WERI-Rb-1 (cell line): ENCODE measurements at regions not wholly inside any gene's neighbourhood (a gene's known extent, or its start where the extent isn't known, plus 50 kb on each side); places are given as distances from the start of the nearest gene placed in this dataset.
"Not testable (repeated sequence)": the region's sequence is repeated elsewhere in the genome, so short reads cannot be mapped to it uniquely, and the experiment has no call there.

Experiments
- DNase-seq: peaks from one replicate; pipeline ENCODE4 v3.0.0-alpha.2; 2020
- H3K27ac ChIP-seq: fragments of 250-450 bp; sonication (Bioruptor Pico); 2 replicates; pipeline ENCODE4 v1.5.1; 2020; ENCODE audit warnings: mild to moderate bottlenecking, moderate library complexity
- H3K27me3 ChIP-seq: fragments of 250-450 bp; sonication (Bioruptor Pico); 2 replicates; pipeline ENCODE4 v1.5.1; 2021; ENCODE audit warnings: mild to moderate bottlenecking, low read depth, moderate library complexity; ENCODE audit not compliant: insufficient read depth, severe bottlenecking
- H3K36me3 ChIP-seq: fragments of 250-450 bp; sonication (Bioruptor Pico); 2 replicates; pipeline ENCODE4 v1.5.1; 2020; ENCODE audit warnings: mild to moderate bottlenecking, moderate library complexity
- H3K4me3 ChIP-seq: 2 replicates; pipeline ENCODE4 v1.5.1; 2011; ENCODE audit warnings: low read depth, mild to moderate bottlenecking, control low read depth, low read length
- H3K9me3 ChIP-seq: fragments of 250-450 bp; sonication (Bioruptor Pico); 2 replicates; pipeline ENCODE4 v1.5.1; 2021; ENCODE audit warnings: mild to moderate bottlenecking, moderate library complexity; ENCODE audit not compliant: severe bottlenecking
- TF ChIP-seq, protein P1 (sequence below): IDR thresholded peaks from 2 replicates; pipeline ENCODE4 v1.5.1; 2011; ENCODE audit warnings: low read depth, mild to moderate bottlenecking, control low read depth, inconsistent platforms, low read length

DNA sequence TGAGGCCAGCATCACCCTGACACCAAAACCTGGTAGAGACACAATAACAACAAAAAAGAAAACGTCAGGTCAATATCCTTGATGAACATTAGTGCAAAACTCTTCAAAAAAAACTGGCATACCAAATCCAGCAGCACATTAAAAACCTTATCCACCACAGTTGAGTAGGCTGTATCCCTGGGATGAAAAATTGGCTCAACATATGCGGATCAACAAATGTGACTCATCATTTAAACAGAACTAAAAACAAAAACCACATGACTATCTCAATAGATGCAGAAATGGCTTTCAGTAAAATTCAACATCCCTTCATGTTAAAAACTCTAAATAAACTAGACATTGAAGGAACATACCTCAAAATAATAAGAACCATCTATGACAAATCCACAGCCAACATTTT lies 59.6 kb upstream of the PHIP start:
- H3K4me3 ChIP-seq = no peak overlapping the region
- no peak for DNase-seq
- no peak overlapping the region for H3K27ac ChIP-seq
- no peaks in the 10 kb centered on the region for H3K36me3 ChIP-seq
- H3K27me3 ChIP-seq = no peaks in the 10 kb centered on the region
- peaks cover 4% of the 10 kb centered on the region for H3K9me3 ChIP-seq
- TF ChIP-seq, protein P1, sequence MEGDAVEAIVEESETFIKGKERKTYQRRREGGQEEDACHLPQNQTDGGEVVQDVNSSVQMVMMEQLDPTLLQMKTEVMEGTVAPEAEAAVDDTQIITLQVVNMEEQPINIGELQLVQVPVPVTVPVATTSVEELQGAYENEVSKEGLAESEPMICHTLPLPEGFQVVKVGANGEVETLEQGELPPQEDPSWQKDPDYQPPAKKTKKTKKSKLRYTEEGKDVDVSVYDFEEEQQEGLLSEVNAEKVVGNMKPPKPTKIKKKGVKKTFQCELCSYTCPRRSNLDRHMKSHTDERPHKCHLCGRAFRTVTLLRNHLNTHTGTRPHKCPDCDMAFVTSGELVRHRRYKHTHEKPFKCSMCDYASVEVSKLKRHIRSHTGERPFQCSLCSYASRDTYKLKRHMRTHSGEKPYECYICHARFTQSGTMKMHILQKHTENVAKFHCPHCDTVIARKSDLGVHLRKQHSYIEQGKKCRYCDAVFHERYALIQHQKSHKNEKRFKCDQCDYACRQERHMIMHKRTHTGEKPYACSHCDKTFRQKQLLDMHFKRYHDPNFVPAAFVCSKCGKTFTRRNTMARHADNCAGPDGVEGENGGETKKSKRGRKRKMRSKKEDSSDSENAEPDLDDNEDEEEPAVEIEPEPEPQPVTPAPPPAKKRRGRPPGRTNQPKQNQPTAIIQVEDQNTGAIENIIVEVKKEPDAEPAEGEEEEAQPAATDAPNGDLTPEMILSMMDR = no peak

DNA sequence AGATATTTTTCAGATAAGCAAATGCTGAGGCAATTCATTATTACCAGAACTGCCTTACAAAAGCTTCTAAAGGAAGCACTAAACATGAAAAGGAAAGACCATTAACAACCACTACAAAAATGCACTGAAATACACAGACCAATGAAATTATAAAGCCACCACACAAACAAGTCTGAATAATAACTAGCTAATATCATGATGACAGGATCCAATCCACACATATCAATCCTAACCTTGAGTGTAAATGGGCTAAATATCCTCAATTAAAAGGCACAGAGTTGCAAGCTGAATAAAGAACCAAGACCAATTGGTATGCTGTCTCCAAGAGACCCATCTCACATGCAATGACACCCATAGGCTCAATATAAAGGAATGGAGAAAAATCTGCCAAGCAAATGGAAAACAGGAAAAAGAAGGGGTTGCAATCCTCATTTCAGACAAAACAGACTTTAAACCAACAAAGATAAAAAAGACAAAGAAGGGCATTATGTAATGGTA lies 58.0 kb upstream of the PHIP start:
- H3K27me3 ChIP-seq = no peaks in the 10 kb centered on the region
- TF ChIP-seq, protein P1 = no peak
- H3K27ac ChIP-seq = no peak overlapping the region
- no peak for DNase-seq
- peaks cover 4% of the 10 kb centered on the region for H3K9me3 ChIP-seq
- no peak overlapping the region for H3K4me3 ChIP-seq
- H3K36me3 ChIP-seq = no peaks in the 10 kb centered on the region

DNA sequence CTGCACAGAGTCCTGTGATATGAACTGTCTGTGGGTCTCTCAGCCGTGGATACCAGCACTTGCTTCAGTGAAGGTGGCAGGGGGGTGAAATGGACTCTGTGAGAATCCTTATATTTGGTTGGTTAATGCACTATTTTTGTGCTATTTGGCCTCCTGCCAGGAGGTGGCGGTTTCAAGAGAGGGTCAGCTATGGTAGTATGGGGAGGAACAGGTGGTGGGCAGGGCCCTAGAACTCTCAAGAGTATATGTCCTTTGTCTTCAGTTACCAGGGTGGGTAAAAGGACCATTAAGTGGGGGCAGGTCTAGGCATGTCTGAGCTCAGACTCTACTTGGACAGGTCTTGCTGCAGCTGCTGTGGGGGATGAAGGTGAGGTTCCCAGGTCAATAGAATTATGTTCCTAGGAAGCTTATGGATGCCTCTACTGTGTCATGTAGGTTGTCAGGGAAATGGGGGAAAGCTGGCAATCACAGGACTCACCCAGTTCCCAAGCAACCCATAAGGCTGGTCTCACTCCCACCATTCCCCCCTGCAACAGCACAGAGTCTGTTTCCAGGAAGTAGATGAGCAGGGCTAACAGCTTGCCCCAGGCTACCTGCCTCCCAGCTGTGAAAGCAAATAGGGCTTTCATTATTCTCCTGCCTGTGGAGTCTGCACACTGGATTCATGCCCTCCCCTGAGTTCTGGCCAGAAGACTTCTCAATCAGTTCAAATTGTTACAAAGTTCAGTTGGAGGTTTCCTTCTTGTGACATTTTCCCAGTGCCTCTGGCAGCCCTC lies 56.8 kb upstream of the PHIP start:
- no peaks in the 10 kb centered on the region for H3K27me3 ChIP-seq
- DNase-seq = peak; percentile 17
- H3K36me3 ChIP-seq = no peaks in the 10 kb centered on the region

DNA sequence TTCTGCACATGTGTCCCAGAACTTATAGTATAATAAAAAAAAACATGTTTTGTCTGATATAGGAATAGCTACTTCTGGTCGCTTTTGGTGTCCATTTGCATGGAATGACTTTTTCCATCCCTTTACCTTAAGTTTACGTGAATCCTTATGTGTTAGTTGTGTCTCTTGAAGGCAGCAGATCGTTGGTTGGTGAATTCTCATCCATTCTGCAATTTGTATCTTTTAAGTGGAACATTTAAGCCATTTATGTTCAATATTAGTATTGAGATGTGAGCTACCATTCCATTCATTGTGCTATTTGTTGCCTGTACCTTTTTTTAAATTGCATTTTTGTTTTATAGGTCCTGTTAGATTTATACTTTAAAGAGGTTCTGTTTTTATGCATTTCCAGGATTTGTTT lies 55.1 kb upstream of the PHIP start:
- TF ChIP-seq, protein P1 = no peak
- no peak for DNase-seq
- no peak overlapping the region for H3K27ac ChIP-seq
- H3K27me3 ChIP-seq = no peaks in the 10 kb centered on the region
- no peak overlapping the region for H3K4me3 ChIP-seq
- peaks cover 4% of the 10 kb centered on the region for H3K9me3 ChIP-seq
- no peaks in the 10 kb centered on the region for H3K36me3 ChIP-seq

More for the DNA sequence above, 56.8 kb upstream of the PHIP start:
- Histone ChIP-seq H3K4me3 (no peak overlapping the region), H3K27ac (no peak overlapping the region), H3K9me3 (peaks cover 4% of the 10 kb centered on the region)
- TF ChIP-seq, protein P1 = no peak

DNA sequence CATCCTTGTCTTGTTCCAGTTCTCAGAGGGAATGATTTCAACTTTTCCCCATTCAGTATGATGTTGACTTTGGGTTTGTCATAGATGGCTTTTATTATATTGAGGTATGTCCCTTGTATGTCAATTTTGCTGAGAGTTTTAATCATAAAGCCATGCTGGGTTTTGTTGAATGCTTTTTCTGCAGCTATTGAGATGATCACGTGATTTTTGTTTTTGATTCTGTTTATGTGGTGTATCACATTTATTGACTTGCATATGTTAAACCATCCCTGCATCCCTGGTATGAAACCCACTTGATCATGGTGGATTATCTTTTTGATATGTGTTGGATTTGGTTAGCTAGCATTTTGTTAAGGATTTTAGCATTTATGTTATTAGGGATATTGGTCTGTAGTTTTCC lies 53.2 kb upstream of the PHIP start:
- not testable (repeated sequence) for H3K36me3 ChIP-seq, DNase-seq, H3K27me3 ChIP-seq, H3K4me3 ChIP-seq, H3K27ac ChIP-seq, H3K9me3 ChIP-seq
